ENCODE measurements at regions not wholly inside any gene's neighbourhood (a gene's known extent, or its start where the extent isn't known, plus 50 kb on each side); places are given as distances from the start of the nearest gene placed in this dataset.

GRCh38 chr3:112765531-112765930, 81.1 kb downstream of the CD200R1L start:
- 92% methylated on average over 2 of the region's 3 CpGs for WGBS (ENCODE audit: insufficient coverage)
- DNase-seq (no peak), ATAC-seq (replicated peaks in 1 of 4) (no peak)
- Mint-ChIP-seq H3K4me3 (no peak overlapping the region), H3K9me3 (no peaks in the 10 kb centered on the region), H3K4me1 (peaks cover 0 to 20% (median 10%) of the 10 kb centered on the region in 3 donors), H3K27me3 (no peaks in the 10 kb centered on the region), H3K36me3 (no peaks in the 10 kb centered on the region), H3K27ac (no peak overlapping the region)
- no peak overlapping the region for H3K4me3 ChIP-seq (ENCODE audit: control insufficient read depth in 1 of 2, extremely low read depth in 1 of 2, low read length in 1 of 2)
- no peaks in the 10 kb centered on the region for H3K4me1 ChIP-seq (ENCODE audit: control insufficient read depth in 1 of 2, extremely low read depth in 1 of 2, insufficient read depth in 2 of 2, low read length in 2 of 2)
- H3K9me3 ChIP-seq, result no peaks in the 10 kb centered on the region
- H3K27me3 ChIP-seq (replicated peaks in 1 of 2; ENCODE audit: control insufficient read depth in 2 of 2, extremely low read depth in 1 of 2, insufficient read depth in 2 of 2, low read length in 1 of 2), result no peaks in the 10 kb centered on the region
- CTCF ChIA-PET, result interaction anchor here in 1 of 2 donors (0.7 kb wide), 1 partner anchor 220 kb away, joined by 3 read pairs; no protein-coding TSS in a partner anchor
- H3K27ac ChIP-seq (ENCODE audit: low read length), result no peak overlapping the region
- no peaks in the 10 kb centered on the region for H3K36me3 ChIP-seq (ENCODE audit: control insufficient read depth in 2 of 2, extremely low read depth in 1 of 2, insufficient read depth in 1 of 2, low read length in 1 of 2)
- POLR2A ChIA-PET, result no interaction called here

GRCh38 chr3:112763258-112763657, 83.4 kb downstream of the CD200R1L start:
- ATAC-seq (replicated peaks in 1 of 4) (no peak), DNase-seq (no peak)
- no peaks in the 10 kb centered on the region for H3K36me3 ChIP-seq (ENCODE audit: control insufficient read depth in 2 of 2, extremely low read depth in 1 of 2, insufficient read depth in 1 of 2, low read length in 1 of 2)
- H3K4me3 Mint-ChIP-seq, result no peak overlapping the region
- POLR2A ChIA-PET, result interaction anchor here in 1 of 2 donors (0.6 kb wide), 1 partner anchor 80 kb away, joined by 3 read pairs; no protein-coding TSS in a partner anchor
- H3K27me3 ChIP-seq (replicated peaks in 1 of 2; ENCODE audit: control insufficient read depth in 2 of 2, extremely low read depth in 1 of 2, insufficient read depth in 2 of 2, low read length in 1 of 2), result no peaks in the 10 kb centered on the region
- no peaks in the 10 kb centered on the region for H3K9me3 Mint-ChIP-seq
- CTCF ChIA-PET, result no interaction called here
- H3K9me3 ChIP-seq, result no peaks in the 10 kb centered on the region
- H3K27ac ChIP-seq (ENCODE audit: low read length), result no peak overlapping the region
- peaks cover 0 to 6% (median 2%) of the 10 kb centered on the region in 3 donors for H3K4me1 Mint-ChIP-seq
- no peak overlapping the region for H3K27ac Mint-ChIP-seq
- H3K36me3 Mint-ChIP-seq, result no peaks in the 10 kb centered on the region
- WGBS (ENCODE audit: insufficient coverage), result no CpG with 5 or more reads among the region's 3 CpGs
- no peaks in the 10 kb centered on the region for H3K4me1 ChIP-seq (ENCODE audit: control insufficient read depth in 1 of 2, extremely low read depth in 1 of 2, insufficient read depth in 2 of 2, low read length in 2 of 2)
- H3K4me3 ChIP-seq (ENCODE audit: control insufficient read depth in 1 of 2, extremely low read depth in 1 of 2, low read length in 1 of 2), result no peak overlapping the region
- H3K27me3 Mint-ChIP-seq, result no peaks in the 10 kb centered on the region

GRCh38 chr3:112761062-112761638, 85.5 kb downstream of the CD200R1L start:
- ChIA-PET CTCF (interaction anchor here (0.5 to 0.8 kb wide), 4 partner anchors 24 to 245 kb away, joined by 3 to 6 read pairs (median 4); no protein-coding TSS in a partner anchor), POLR2A (interaction anchor here in 1 of 2 donors (0.7 kb wide), 1 partner anchor 283 kb away, joined by 8 read pairs; no protein-coding TSS in a partner anchor)
- Histone ChIP-seq H3K9me3 (no peaks in the 10 kb centered on the region), H3K4me1 (ENCODE audit: control insufficient read depth in 1 of 2, extremely low read depth in 1 of 2, insufficient read depth in 2 of 2, low read length in 2 of 2) (no peaks in the 10 kb centered on the region), H3K27me3 (replicated peaks in 1 of 2; ENCODE audit: control insufficient read depth in 2 of 2, extremely low read depth in 1 of 2, insufficient read depth in 2 of 2, low read length in 1 of 2) (no peaks in the 10 kb centered on the region), H3K27ac (ENCODE audit: low read length) (no peak overlapping the region), H3K4me3 (ENCODE audit: control insufficient read depth in 1 of 2, extremely low read depth in 1 of 2, low read length in 1 of 2) (no peak overlapping the region), H3K36me3 (ENCODE audit: control insufficient read depth in 2 of 2, extremely low read depth in 1 of 2, insufficient read depth in 1 of 2, low read length in 1 of 2) (no peaks in the 10 kb centered on the region)
- H3K27me3 Mint-ChIP-seq, result no peaks in the 10 kb centered on the region
- H3K36me3 Mint-ChIP-seq, result peaks cover 5% of the 10 kb centered on the region
- peaks cover 0 to 3% (median 2%) of the 10 kb centered on the region in 3 donors for H3K4me1 Mint-ChIP-seq
- H3K4me3 Mint-ChIP-seq, result no peak overlapping the region
- DNase-seq (no peak), ATAC-seq (replicated peaks in 1 of 4) (no peak)
- H3K27ac Mint-ChIP-seq, result peak overlapping the region in 1 of 2 donors; percentile 36
- H3K9me3 Mint-ChIP-seq, result peaks cover 0 to 4% (median 4%) of the 10 kb centered on the region in 3 donors

- peaks cover 0 to 3% (median 2%) of the 10 kb centered on the region in 3 donors for H3K4me1 Mint-ChIP-seq
- no peaks in the 10 kb centered on the region for H3K36me3 ChIP-seq (ENCODE audit: control insufficient read depth in 2 of 2, extremely low read depth in 1 of 2, insufficient read depth in 1 of 2, low read length in 1 of 2)
- no peak overlapping the region for H3K4me3 ChIP-seq (ENCODE audit: control insufficient read depth in 1 of 2, extremely low read depth in 1 of 2, low read length in 1 of 2)
- no peaks in the 10 kb centered on the region for H3K9me3 ChIP-seq
- peaks cover 5% of the 10 kb centered on the region for H3K36me3 Mint-ChIP-seq
- H3K9me3 Mint-ChIP-seq, result peaks cover 0 to 6% (median 4%) of the 10 kb centered on the region in 3 donors
- no peak overlapping the region for H3K27ac ChIP-seq (ENCODE audit: low read length)
- H3K27ac Mint-ChIP-seq, result no peak overlapping the region
- WGBS (ENCODE audit: insufficient coverage), result no CpG with 5 or more reads among the region's 1 CpG
- ATAC-seq (replicated peaks in 1 of 4) (no peak), DNase-seq (no peak)
- POLR2A ChIA-PET, result no interaction called here
- no peaks in the 10 kb centered on the region for H3K27me3 Mint-ChIP-seq
- no peaks in the 10 kb centered on the region for H3K4me1 ChIP-seq (ENCODE audit: control insufficient read depth in 1 of 2, extremely low read depth in 1 of 2, insufficient read depth in 2 of 2, low read length in 2 of 2)
- H3K27me3 ChIP-seq (replicated peaks in 1 of 2; ENCODE audit: control insufficient read depth in 2 of 2, extremely low read depth in 1 of 2, insufficient read depth in 2 of 2, low read length in 1 of 2), result no peaks in the 10 kb centered on the region
- CTCF ChIA-PET, result interaction anchor here in 1 of 2 donors (1.2 kb wide), 1 partner anchor 26 kb away, joined by 5 read pairs; no protein-coding TSS in a partner anchor
- no peak overlapping the region for H3K4me3 Mint-ChIP-seq
These were observed 87.0 kb downstream of the CD200R1L start for GRCh38 chr3:112759681-112760080.

GRCh38 chr3:112759210-112759609, 87.5 kb downstream of the CD200R1L start:
- H3K27me3 ChIP-seq (replicated peaks in 1 of 2; ENCODE audit: control insufficient read depth in 2 of 2, extremely low read depth in 1 of 2, insufficient read depth in 2 of 2, low read length in 1 of 2), result no peaks in the 10 kb centered on the region
- H3K9me3 Mint-ChIP-seq, result peaks cover 0 to 6% (median 4%) of the 10 kb centered on the region in 3 donors
- H3K27ac Mint-ChIP-seq, result no peak overlapping the region
- no peak overlapping the region for H3K4me3 ChIP-seq (ENCODE audit: control insufficient read depth in 1 of 2, extremely low read depth in 1 of 2, low read length in 1 of 2)
- POLR2A ChIA-PET, result no interaction called here
- H3K27ac ChIP-seq (ENCODE audit: low read length), result no peak overlapping the region
- H3K4me1 ChIP-seq (ENCODE audit: control insufficient read depth in 1 of 2, extremely low read depth in 1 of 2, insufficient read depth in 2 of 2, low read length in 2 of 2), result no peaks in the 10 kb centered on the region
- peaks cover 0 to 3% (median 2%) of the 10 kb centered on the region in 3 donors for H3K4me1 Mint-ChIP-seq
- DNase-seq, result no peak
- WGBS (ENCODE audit: insufficient coverage), result no CpG with 5 or more reads among the region's 1 CpG
- H3K9me3 ChIP-seq, result no peaks in the 10 kb centered on the region
- peaks cover 5% of the 10 kb centered on the region for H3K36me3 Mint-ChIP-seq
- H3K36me3 ChIP-seq (ENCODE audit: control insufficient read depth in 2 of 2, extremely low read depth in 1 of 2, insufficient read depth in 1 of 2, low read length in 1 of 2), result no peaks in the 10 kb centered on the region
- H3K27me3 Mint-ChIP-seq, result no peaks in the 10 kb centered on the region
- CTCF ChIA-PET, result interaction anchor here in 1 of 2 donors (0.6 to 1.2 kb wide), 2 partner anchors 25 to 670 kb away, joined by 3 to 5 read pairs; no protein-coding TSS in a partner anchor
- no peak overlapping the region for H3K4me3 Mint-ChIP-seq
- no peak for ATAC-seq (replicated peaks in 1 of 4)

GRCh38 chr3:112757197-112757596, 89.5 kb downstream of the CD200R1L start:
- H3K9me3 ChIP-seq, result no peaks in the 10 kb centered on the region
- peaks cover 0 to 3% (median 2%) of the 10 kb centered on the region in 3 donors for H3K4me1 Mint-ChIP-seq
- H3K4me3 Mint-ChIP-seq, result no peak overlapping the region
- no peaks in the 10 kb centered on the region for H3K36me3 ChIP-seq (ENCODE audit: control insufficient read depth in 2 of 2, extremely low read depth in 1 of 2, insufficient read depth in 1 of 2, low read length in 1 of 2)
- ATAC-seq (replicated peaks in 1 of 4), result no peak
- no peaks in the 10 kb centered on the region for H3K4me1 ChIP-seq (ENCODE audit: control insufficient read depth in 1 of 2, extremely low read depth in 1 of 2, insufficient read depth in 2 of 2, low read length in 2 of 2)
- no peak overlapping the region for H3K4me3 ChIP-seq (ENCODE audit: control insufficient read depth in 1 of 2, extremely low read depth in 1 of 2, low read length in 1 of 2)
- peaks cover 5% of the 10 kb centered on the region for H3K36me3 Mint-ChIP-seq
- POLR2A ChIA-PET, result no interaction called here
- H3K27ac Mint-ChIP-seq, result no peak overlapping the region
- CTCF ChIA-PET, result no interaction called here
- H3K27me3 Mint-ChIP-seq, result no peaks in the 10 kb centered on the region
- H3K9me3 Mint-ChIP-seq, result peaks cover 0 to 6% (median 4%) of the 10 kb centered on the region in 3 donors
- no CpG with 5 or more reads among the region's 1 CpG for WGBS (ENCODE audit: insufficient coverage)
- DNase-seq, result no peak
- H3K27ac ChIP-seq (ENCODE audit: low read length), result no peak overlapping the region
- no peaks in the 10 kb centered on the region for H3K27me3 ChIP-seq (replicated peaks in 1 of 2; ENCODE audit: control insufficient read depth in 2 of 2, extremely low read depth in 1 of 2, insufficient read depth in 2 of 2, low read length in 1 of 2)

All from T-cell (primary cell).